HG03571 (cell line): ENCODE measurements at regions not wholly inside any gene's neighbourhood (a gene's known extent, or its start where the extent isn't known, plus 50 kb on each side); places are given as distances from the start of the nearest gene placed in this dataset.
"Not testable (repeated sequence)": the region's sequence is repeated elsewhere in the genome, so short reads cannot be mapped to it uniquely, and the experiment has no call there.

Experiments used
- ATAC-seq: cut with Tn5 transposase; IDR thresholded peaks from one replicate; pipeline ENCODE4 v1.9.1; 2021; ENCODE audit not compliant: unreplicated experiment

- no peak for ATAC-seq
Measured at GRCh38 chr14:105864651-105865265, 338.4 kb downstream of the TMEM121 start.

DNA sequence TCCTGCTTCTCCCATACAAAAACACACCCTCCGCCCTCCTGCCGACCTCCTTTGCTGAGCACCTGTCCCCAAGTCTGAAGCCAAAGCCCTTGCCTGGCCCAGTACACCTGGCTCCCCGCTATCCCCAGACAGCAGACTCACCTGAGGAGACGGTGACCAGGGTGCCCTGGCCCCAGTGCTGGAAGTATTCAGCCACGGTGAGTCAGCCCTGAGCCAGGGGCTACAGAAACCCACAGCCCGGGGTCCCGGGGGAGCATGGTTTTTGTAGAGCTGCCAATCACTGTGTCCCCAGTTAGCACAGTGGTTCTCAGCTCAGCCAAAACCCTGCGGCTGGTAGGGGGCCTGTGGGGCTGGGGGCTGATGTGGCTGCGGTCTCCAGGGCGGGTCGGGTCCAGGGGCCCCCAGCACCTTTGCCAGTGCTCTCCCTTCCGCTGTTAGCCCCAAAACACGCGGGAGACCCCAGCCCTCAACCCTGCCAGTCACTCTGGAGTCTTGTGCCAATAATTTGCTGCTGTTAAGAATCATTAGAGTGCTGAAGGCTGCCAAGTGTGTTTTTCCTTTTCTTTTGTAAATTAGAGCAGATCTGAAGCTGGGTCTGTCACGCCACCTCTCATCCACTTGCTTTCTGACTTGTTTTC lies 339.0 kb downstream of the TMEM121 start:
- no peak for ATAC-seq

- ATAC-seq, result no peak
Measured at GRCh38 chr14:105865904-105866840, 339.8 kb downstream of the TMEM121 start.

DNA sequence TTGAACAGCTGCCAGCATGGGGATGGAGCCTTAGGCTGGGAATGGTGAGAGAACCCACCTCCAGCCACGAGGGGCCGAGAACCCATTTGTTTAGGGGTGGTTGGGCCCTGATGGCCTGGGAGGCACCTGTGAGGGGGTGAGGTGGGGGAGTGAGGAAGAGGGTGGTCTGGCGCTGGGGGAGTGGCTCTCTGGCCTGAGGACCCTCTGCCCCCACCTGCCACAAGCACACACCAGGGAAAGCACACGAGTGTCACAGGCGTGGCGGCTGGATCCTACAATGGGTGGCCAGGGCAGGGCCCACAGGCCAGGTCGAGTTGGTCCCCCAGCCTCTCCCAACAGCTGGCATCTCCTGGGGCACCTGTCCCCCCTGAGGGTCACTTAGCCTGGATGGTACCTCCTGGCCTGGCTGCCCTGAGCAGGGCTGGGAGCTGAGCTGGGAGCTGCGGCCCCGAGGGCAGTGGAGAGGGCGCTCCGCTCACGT lies 340.5 kb downstream of the TMEM121 start:
- no peak for ATAC-seq

GRCh38 chr14:105867961-105868599 lies 341.7 kb downstream of the TMEM121 start:
- ATAC-seq, result no peak

- ATAC-seq, result no peak
Measured at GRCh38 chr14:105871590-105871989, 345.2 kb downstream of the TMEM121 start.

DNA sequence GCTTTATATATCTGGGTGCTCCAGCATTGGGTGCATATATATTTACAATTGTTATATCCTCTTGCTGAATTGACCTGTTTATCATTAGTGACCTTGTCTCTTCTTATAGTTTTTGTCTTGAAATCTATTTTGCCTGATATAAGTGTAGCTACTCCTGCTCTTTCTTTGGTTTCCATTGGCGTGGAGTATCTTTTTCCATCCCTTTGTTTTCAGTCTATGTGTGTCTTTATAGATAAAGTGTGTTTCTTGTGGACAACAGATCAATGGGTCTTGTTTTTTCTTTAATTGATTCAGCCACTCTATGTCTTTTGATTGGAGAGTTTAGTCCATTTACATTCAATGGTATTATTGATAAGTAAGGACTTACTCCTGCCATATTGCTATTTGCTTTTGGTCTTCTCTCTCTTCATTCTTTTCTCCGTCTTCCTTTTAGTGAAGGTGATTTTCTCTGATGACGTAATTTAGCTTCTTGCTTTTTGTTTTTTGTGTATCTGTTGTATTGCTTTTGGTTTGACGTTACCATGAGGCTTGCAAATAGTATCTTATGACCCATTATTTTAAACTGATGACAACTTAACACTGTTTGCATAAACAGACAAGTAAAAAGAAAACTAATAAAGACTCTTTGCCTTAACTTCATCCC lies 347.6 kb downstream of the TMEM121 start:
- no peak for ATAC-seq

GRCh38 chr14:105876158-105876557 lies 349.8 kb downstream of the TMEM121 start:
- ATAC-seq, result no peak

- no peak for ATAC-seq
Measured at GRCh38 chr14:105876829-105877228, 350.4 kb downstream of the TMEM121 start.

DNA sequence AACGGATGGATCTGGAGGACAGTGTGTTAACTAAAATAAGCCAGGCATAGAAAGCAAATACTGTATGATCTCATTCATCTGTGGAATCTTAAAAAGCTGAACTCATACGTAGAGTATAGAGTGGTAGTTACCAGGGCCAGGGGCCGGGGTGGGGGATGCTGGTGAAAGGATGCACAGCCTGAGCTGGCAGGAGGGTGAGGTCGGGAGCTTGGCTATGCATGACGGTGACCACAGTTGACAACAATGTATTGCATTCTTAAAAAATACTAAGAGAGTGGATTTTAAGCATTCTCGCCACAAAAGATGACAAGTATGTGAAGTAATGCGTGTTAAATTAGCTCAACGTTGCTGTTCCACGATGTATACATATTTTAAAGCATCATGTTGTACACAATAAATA lies 351.3 kb downstream of the TMEM121 start:
- no peak for ATAC-seq

DNA sequence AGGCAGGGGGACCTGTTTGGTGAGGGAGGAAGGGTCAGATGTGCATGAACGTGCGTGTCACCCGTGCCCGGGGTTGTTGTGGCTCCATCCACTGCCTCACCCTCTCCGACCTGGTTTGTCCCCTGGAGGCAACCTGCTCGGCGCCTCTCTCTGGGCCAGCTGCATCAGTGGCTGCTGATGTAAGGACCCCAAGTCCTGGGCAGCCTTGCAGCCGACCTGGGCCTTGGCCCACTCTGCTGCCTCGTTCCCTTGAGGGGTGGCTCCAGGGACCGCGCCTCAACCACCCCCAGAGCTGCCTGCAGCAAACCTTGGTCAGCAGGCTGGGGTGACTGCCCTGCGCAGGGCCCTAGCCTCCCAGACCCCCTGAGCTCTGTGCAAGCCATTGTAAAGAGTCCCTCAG lies 351.7 kb downstream of the TMEM121 start:
- ATAC-seq, result no peak

DNA sequence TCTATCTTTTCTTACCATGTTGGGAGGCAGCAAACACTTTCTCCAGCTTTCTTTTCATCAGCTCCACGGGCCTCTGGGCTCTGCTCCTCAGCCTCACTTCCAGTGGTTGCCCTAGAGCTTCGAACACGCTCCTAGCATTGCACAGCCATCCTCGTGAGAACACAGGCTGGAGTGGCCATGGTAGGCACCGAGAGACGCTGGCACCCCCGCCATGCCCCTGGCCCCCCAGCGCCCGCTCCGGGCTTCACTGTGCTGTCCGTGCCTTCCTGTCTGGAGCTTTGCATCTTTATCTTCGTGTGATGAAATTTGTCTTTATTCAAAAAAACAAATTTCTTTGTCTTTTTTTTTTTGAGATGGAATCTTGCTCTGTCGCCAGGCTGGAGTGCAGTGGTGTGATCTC lies 352.2 kb downstream of the TMEM121 start:
- ATAC-seq, result no peak

- no peak for ATAC-seq
Measured at GRCh38 chr14:105879503-105879866, 353.1 kb downstream of the TMEM121 start.

- ATAC-seq, result no peak
Measured at GRCh38 chr14:105879867-105880561, 353.6 kb downstream of the TMEM121 start.

DNA sequence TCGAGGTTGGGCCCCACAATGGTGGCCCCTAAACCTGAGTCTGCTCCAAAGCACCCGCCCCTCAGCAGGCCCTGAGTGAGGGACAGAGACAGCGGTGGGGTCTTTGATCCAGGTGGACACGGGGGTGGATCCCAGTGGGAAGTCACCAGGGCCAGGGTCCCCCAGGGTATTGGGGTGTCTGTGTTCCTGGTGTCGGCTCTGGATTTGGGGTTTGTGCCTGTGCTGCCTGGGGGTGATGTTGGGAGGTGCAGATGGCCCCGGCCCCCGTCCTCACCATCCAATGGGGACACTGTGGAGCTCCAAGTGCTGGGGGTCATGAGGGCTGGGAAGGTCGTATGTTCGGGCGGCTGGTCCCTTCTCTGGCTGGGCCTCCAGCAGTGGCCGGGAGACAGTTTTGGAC lies 354.2 kb downstream of the TMEM121 start:
- ATAC-seq, result no peak

- ATAC-seq, result no peak
Measured at GRCh38 chr14:105881021-105881930, 354.9 kb downstream of the TMEM121 start.

GRCh38 chr14:105882011-105882410 lies 355.6 kb downstream of the TMEM121 start:
- not testable (repeated sequence) for ATAC-seq

DNA sequence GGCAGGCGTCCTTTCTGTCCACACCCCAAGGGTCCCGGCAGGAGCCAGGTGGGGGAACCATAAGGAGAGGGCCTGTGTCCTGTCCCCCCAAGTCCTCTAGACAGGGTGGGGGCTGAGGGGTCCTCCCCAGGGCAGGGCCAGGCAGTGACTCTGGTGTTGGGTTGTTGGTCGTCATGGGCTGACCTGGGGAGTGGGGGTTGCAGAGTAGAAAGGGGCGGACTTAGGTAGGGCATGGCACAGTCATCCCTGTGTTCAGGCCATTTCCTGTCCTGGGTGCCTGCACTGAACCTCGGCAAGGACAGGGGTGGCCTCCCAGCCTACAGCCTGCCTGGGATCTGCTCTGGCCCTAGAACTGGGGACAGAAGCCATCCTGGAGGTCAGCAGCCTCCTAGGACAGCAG lies 356.2 kb downstream of the TMEM121 start:
- no peak for ATAC-seq
